ENCODE measurements at regions not wholly inside any gene's neighbourhood (a gene's known extent, or its start where the extent isn't known, plus 50 kb on each side); places are given as distances from the start of the nearest gene placed in this dataset.
A peak's percentile ranks its signal among the peaks of the same experiment; 100 is the strongest.
"Not testable (repeated sequence)": the region's sequence is repeated elsewhere in the genome, so short reads cannot be mapped to it uniquely, and the experiment has no call there.

DNA sequence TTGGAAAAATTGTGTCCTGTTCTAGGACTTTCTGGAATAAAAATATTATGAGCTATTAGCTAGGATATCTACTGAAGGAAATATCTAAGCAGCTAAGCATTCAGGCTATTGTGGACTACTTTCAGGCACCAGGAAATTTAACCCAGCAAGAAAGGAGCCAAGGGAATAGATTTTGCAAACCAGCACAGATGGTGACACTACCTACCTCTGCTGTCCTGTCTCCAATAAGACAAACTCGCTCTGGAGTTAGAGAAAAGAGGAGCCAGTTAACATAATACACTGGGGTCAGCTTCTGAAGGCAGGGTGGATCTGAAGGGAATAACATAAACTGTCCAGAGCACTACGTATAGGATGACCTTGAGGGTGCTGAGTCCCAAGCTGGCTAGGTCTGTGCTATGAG lies 223.7 kb upstream of the PRSS58 start:
- Histone ChIP-seq H3K36me3 (no peaks in the 10 kb centered on the region), H3K27ac (no peak overlapping the region), H3K9me3 (no peaks in the 10 kb centered on the region), H3K27me3 (replicated peaks; ENCODE audit: insufficient read depth) (no peaks in the 10 kb centered on the region), H3K4me1 (replicated peaks) (no peaks in the 10 kb centered on the region), H3K4me3 (no peak overlapping the region)
- no peak for DNase-seq (ENCODE audit: low spot score)
- intact Hi-C loops (cut with DNase I), result no loop called here
- no peak for TF ChIP-seq POLR2AphosphoS5 (IDR thresholded peaks at IDR 0.05)
- no peak for TF ChIP-seq CTCF (IDR thresholded peaks at IDR 0.05)
- no peak for TF ChIP-seq POLR2A (IDR thresholded peaks at IDR 0.05)
- WGBS, result 82% methylated on average over 2 of the region's 2 CpGs

GRCh38 chr7:142478479-142479220 lies 220.8 kb upstream of the PRSS58 start:
- no peak for DNase-seq (ENCODE audit: low spot score)
- no peaks in the 10 kb centered on the region for H3K27me3 ChIP-seq (replicated peaks; ENCODE audit: insufficient read depth)
- H3K27ac ChIP-seq, result no peak overlapping the region
- TF ChIP-seq CTCF (IDR thresholded peaks at IDR 0.05) (peak in 3 of 4 experiments; percentile 57 to 60 (median 59)), POLR2AphosphoS5 (IDR thresholded peaks at IDR 0.05) (peak; percentile 63), POLR2A (IDR thresholded peaks at IDR 0.05) (no peak)
- intact Hi-C loops (cut with DNase I), result no loop called here
- H3K36me3 ChIP-seq, result no peaks in the 10 kb centered on the region
- H3K4me3 ChIP-seq, result no peak overlapping the region
- H3K4me1 ChIP-seq (replicated peaks), result no peaks in the 10 kb centered on the region
- 12% methylated on average over 9 of the region's 9 CpGs for WGBS
- H3K9me3 ChIP-seq, result no peaks in the 10 kb centered on the region

DNA sequence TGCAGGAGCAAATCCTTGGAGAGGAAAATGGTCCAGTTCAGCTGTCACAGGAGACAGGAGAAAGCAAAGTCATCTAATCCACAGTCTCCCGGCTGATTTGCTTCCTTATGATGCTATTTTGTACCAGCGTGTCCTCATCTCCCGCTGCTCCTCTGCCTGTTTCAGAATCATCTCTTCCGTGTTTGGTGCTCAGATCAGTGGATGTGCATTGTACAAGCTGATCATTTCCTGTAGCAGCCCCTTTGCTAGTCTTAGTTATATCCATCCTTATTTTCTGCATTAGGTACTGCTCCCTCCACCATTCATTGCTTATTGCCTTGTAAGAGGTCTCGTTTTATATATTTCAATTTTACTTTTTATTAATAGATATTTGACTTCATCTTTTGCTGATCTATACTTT lies 219.9 kb upstream of the PRSS58 start:
- H3K4me1 ChIP-seq (replicated peaks); intact Hi-C loops (cut with DNase I); H3K4me3 ChIP-seq; H3K27ac ChIP-seq; H3K9me3 ChIP-seq; H3K27me3 ChIP-seq (replicated peaks; ENCODE audit: insufficient read depth); H3K36me3 ChIP-seq; DNase-seq (ENCODE audit: low spot score): not testable (repeated sequence)
- WGBS, result 74% methylated on average over 5 of the region's 5 CpGs

DNA sequence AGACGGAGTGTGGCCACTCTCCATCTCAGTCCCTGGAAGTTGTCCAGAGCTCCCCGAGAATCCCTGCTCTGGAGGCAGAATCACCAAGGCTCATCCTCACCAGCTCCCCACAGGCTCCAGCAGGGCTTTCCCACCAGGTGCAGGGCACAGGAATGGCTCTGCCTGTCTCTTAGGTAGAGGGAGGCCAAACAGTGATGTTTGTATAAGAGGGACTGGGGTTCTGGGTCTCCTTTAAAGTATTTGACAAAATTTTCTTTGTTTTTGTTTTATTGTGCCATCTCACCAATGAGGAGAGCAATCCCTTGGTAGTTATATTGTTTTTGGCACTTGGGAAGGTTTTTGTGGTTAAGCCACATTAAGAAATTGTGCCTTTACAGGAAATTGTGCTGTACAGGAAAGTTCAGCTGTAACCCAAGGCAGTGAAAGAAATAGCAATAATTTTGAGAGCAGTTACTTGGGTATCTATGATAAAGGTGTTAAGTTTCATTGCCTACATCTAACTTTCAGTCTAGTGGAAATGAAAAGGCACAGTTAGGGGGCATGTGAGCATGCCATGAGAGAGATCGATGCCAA lies 219.3 kb upstream of the PRSS58 start:
- DNase-seq (ENCODE audit: low spot score), result no peak
- Histone ChIP-seq H3K9me3 (no peaks in the 10 kb centered on the region), H3K4me3 (no peak overlapping the region), H3K36me3 (no peaks in the 10 kb centered on the region), H3K27ac (no peak overlapping the region), H3K27me3 (replicated peaks; ENCODE audit: insufficient read depth) (no peaks in the 10 kb centered on the region), H3K4me1 (replicated peaks) (no peaks in the 10 kb centered on the region)
- intact Hi-C loops (cut with DNase I), result no loop called here
- 53% methylated on average over 3 of the region's 3 CpGs for WGBS
- TF ChIP-seq POLR2AphosphoS5 (IDR thresholded peaks at IDR 0.05), result no peak
- no peak for TF ChIP-seq CTCF (IDR thresholded peaks at IDR 0.05)
- no peak for TF ChIP-seq POLR2A (IDR thresholded peaks at IDR 0.05)

- WGBS, result 85% methylated on average over 2 of the region's 2 CpGs
- TF ChIP-seq CTCF (IDR thresholded peaks at IDR 0.05) (no peak), POLR2A (IDR thresholded peaks at IDR 0.05) (no peak), POLR2AphosphoS5 (IDR thresholded peaks at IDR 0.05) (no peak)
- Histone ChIP-seq H3K9me3 (no peaks in the 10 kb centered on the region), H3K36me3 (no peaks in the 10 kb centered on the region), H3K27me3 (replicated peaks; ENCODE audit: insufficient read depth) (no peaks in the 10 kb centered on the region), H3K4me1 (replicated peaks) (no peaks in the 10 kb centered on the region), H3K4me3 (no peak overlapping the region), H3K27ac (no peak overlapping the region)
- no peak for DNase-seq (ENCODE audit: low spot score)
- intact Hi-C loops (cut with DNase I), result no loop called here
These were observed 218.2 kb upstream of the PRSS58 start for GRCh38 chr7:142476077-142476476.
